Keratinocyte (primary cell): ENCODE measurements at regions not wholly inside any gene's neighbourhood (a gene's known extent, or its start where the extent isn't known, plus 50 kb on each side); places are given as distances from the start of the nearest gene placed in this dataset.

Experiments used
- DNase-seq: peaks from one replicate; pipeline ENCODE4 v3.0.0-alpha.2; 2011; ENCODE audit warnings: low read depth, missing footprints, low spot score
- FAIRE-seq: peaks from 2 replicates; lab custom pipeline; 2011; peaks lifted over from hg19 to GRCh38; lab: Jason Lieb, UNC
- H2AFZ ChIP-seq: 2 replicates; pipeline ENCODE4 v1.6.0; 2012; ENCODE audit warnings: low read length, control low read depth, inconsistent platforms; ENCODE audit not compliant: control insufficient read depth
- H3K27ac ChIP-seq: 2 replicates; pipeline ENCODE4 v1.5.1; 2011; ENCODE audit warnings: low read length; ENCODE audit not compliant: control insufficient read depth, insufficient read depth
- H3K27me3 ChIP-seq: 3 replicates; pipeline ENCODE4 v1.6.0; 2011; ENCODE audit warnings: low read length; ENCODE audit not compliant: control insufficient read depth, insufficient read depth; ENCODE audit errors: extremely low read depth
- H3K36me3 ChIP-seq, 2 experiments: 2 replicates in 1 of 2; 3 replicates in 1 of 2; pipeline ENCODE4 v1.5.1; 2011; ENCODE audit warnings: low read length in 2 of 2, mild to moderate bottlenecking in 1 of 2; ENCODE audit not compliant: control insufficient read depth in 2 of 2, insufficient read depth in 2 of 2; ENCODE audit errors: extremely low read depth in 1 of 2
- H3K4me1 ChIP-seq: 3 replicates; pipeline ENCODE4 v1.5.1; 2011; ENCODE audit warnings: low read length; ENCODE audit not compliant: control insufficient read depth, insufficient read depth; ENCODE audit errors: extremely low read depth
- H3K4me2 ChIP-seq: 3 replicates; pipeline ENCODE4 v1.6.0; 2011; ENCODE audit warnings: low read depth, low read length; ENCODE audit not compliant: control insufficient read depth, insufficient read depth; ENCODE audit errors: extremely low read depth
- H3K4me3 ChIP-seq, 3 experiments: fragments of 200-600 bp in 1 of 3; sonication (generic) in 1 of 3; 2 replicates in 2 of 3; 3 replicates in 1 of 3; pipeline ENCODE4 v1.5.1; 2011 to 2016; ENCODE audit warnings: low read length in 3 of 3, mild to moderate bottlenecking in 3 of 3, control low read depth in 2 of 3, inconsistent platforms in 1 of 3, low read depth in 1 of 3, mixed read lengths in 1 of 3, mixed run types in 1 of 3, moderate library complexity in 1 of 3; ENCODE audit not compliant: control insufficient read depth in 2 of 3, insufficient read depth in 2 of 3; ENCODE audit errors: extremely low read depth in 1 of 3
- H3K79me2 ChIP-seq: 2 replicates; pipeline ENCODE4 v1.6.0; 2012; ENCODE audit warnings: low read length; ENCODE audit not compliant: control insufficient read depth, insufficient read depth
- H3K9ac ChIP-seq: 3 replicates; pipeline ENCODE4 v1.6.0; 2011; ENCODE audit warnings: low read length; ENCODE audit not compliant: control insufficient read depth, insufficient read depth; ENCODE audit errors: extremely low read depth
- H3K9me1 ChIP-seq: 3 replicates; pipeline ENCODE4 v1.6.0; 2011; ENCODE audit warnings: low read length; ENCODE audit not compliant: control insufficient read depth, insufficient read depth; ENCODE audit errors: extremely low read depth
- H3K9me3 ChIP-seq: 2 replicates; pipeline ENCODE4 v1.5.1; 2012; ENCODE audit warnings: low read depth, low read length; ENCODE audit not compliant: control insufficient read depth
- H4K20me1 ChIP-seq: 3 replicates; pipeline ENCODE4 v1.6.0; 2011; ENCODE audit warnings: low read length; ENCODE audit not compliant: control insufficient read depth, insufficient read depth; ENCODE audit errors: extremely low read depth
- EZH2 ChIP-seq: IDR thresholded peaks from one replicate; pipeline ENCODE4 v1.6.1; 2012; ENCODE audit warnings: inconsistent platforms, mild to moderate bottlenecking, low read length, moderate library complexity
- dilution Hi-C: fragments of 300-500 bp; cut with MboI; formaldehyde crosslinking; loops from one replicate; pipeline ENCODE4 v1.7.0; 2020; ENCODE audit warnings: low sequenced_read_pairs; ENCODE audit not compliant: extremely low pct_ligation_motif_present
- TF ChIP-seq, protein P1 (sequence below), 3 experiments: IDR thresholded peaks in 1 of 3; conservative IDR thresholded peaks in 1 of 3; optimal IDR thresholded peaks in 1 of 3; 2 replicates in 2 of 3; 3 replicates in 1 of 3; pipeline versions ENCODE3 to v1.5.1; 2011; ENCODE audit warnings: low read length in 3 of 3, mild to moderate bottlenecking in 3 of 3, moderate library complexity in 2 of 3, control low read depth in 1 of 3, inconsistent platforms in 1 of 3; ENCODE audit not compliant: insufficient read depth in 2 of 3; ENCODE audit errors: extremely low read depth in 1 of 3

DNA sequence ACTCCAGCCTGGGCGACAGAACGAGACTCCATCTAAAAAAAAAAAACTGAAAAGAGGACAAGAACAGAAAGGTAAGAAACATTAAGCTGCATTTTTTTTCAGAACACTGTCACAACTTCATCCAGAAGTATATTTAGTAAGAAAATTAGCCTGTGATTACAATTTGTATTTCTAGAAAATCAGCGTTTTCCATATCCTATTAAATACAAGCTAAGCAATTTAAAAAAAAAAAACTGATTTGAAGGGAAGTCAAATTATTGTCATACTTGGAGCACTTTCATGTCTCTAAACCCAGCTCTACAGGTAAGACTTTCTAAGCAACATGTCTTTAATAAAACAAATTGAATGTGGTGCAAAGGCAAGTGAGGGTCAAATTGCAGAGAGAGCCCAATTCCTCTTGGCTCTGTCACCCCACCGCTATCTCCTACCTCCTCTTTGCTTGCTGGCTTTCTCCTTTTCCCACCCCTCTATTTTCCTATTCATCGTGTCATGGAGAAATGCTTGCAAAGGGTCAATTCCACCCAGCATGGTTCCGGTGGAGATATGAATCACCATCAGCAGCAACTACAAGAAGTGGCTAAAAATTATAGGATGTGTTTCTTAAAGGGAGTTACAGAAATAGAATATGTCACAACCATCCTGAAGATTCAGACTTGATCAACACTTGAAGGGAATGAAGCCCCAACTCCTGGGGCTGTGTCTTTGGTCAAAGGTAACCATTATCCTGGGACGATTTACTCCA, 68.4 kb upstream of the BCL11A start:
- H3K4me2 ChIP-seq, result no peak overlapping the region
- no peaks in the 10 kb centered on the region for H4K20me1 ChIP-seq
- no peaks in the 10 kb centered on the region for H3K79me2 ChIP-seq
- no peak for DNase-seq
- H2AFZ ChIP-seq, result no peak overlapping the region
- no peak overlapping the region for H3K27ac ChIP-seq
- dilution Hi-C loops, result no loop called here
- H3K4me1 ChIP-seq, result no peaks in the 10 kb centered on the region
- no peak for TF ChIP-seq EZH2
- H3K4me3 ChIP-seq, result no peak overlapping the region
- H3K27me3 ChIP-seq, result no peaks in the 10 kb centered on the region
- H3K9me3 ChIP-seq, result no peaks in the 10 kb centered on the region
- H3K9me1 ChIP-seq, result no peaks in the 10 kb centered on the region
- H3K9ac ChIP-seq, result no peak overlapping the region
- no peaks in the 10 kb centered on the region for H3K36me3 ChIP-seq
- FAIRE-seq, result no peak

DNA sequence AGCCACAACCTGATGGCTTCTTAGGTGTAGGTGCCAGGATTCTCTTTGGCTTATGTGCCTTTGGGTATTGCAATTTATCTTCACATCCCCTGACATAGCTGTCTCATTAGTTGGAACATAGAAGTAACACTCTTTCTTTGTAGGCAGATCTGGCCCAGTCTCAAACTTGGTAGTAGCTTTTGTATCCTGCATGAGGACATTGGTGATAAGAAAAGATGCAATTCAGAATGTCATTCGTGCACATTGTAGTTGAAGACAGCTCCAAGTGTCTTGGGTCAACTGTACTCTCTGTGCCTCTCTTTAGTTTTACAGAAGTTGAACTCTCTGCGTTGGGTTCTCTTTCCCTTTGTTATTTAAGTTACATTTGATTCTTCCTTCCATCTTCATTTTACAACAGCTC, 69.6 kb upstream of the BCL11A start:
- Histone ChIP-seq H3K9ac (no peak overlapping the region), H3K4me1 (no peaks in the 10 kb centered on the region), H3K9me3 (no peaks in the 10 kb centered on the region), H2AFZ (no peak overlapping the region), H3K4me2 (no peak overlapping the region), H3K27ac (no peak overlapping the region), H3K36me3 (no peaks in the 10 kb centered on the region), H3K79me2 (no peaks in the 10 kb centered on the region), H4K20me1 (no peaks in the 10 kb centered on the region), H3K27me3 (peaks cover 4% of the 10 kb centered on the region), H3K4me3 (no peak overlapping the region), H3K9me1 (no peaks in the 10 kb centered on the region)
- peak; percentile 44 for FAIRE-seq
- no peak for DNase-seq
- dilution Hi-C loops, result no loop called here
- TF ChIP-seq, protein P1, sequence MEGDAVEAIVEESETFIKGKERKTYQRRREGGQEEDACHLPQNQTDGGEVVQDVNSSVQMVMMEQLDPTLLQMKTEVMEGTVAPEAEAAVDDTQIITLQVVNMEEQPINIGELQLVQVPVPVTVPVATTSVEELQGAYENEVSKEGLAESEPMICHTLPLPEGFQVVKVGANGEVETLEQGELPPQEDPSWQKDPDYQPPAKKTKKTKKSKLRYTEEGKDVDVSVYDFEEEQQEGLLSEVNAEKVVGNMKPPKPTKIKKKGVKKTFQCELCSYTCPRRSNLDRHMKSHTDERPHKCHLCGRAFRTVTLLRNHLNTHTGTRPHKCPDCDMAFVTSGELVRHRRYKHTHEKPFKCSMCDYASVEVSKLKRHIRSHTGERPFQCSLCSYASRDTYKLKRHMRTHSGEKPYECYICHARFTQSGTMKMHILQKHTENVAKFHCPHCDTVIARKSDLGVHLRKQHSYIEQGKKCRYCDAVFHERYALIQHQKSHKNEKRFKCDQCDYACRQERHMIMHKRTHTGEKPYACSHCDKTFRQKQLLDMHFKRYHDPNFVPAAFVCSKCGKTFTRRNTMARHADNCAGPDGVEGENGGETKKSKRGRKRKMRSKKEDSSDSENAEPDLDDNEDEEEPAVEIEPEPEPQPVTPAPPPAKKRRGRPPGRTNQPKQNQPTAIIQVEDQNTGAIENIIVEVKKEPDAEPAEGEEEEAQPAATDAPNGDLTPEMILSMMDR (optimal IDR thresholded peaks at IDR 0.05 in 1 of 3, IDR thresholded peaks at IDR 0.05 in 1 of 3, conservative IDR thresholded peaks at IDR 0.05 in 1 of 3; ENCODE audit: extremely low read depth in 1 of 3, insufficient read depth in 2 of 3, low read length in 3 of 3), result no peak
- no peak for TF ChIP-seq EZH2

DNA sequence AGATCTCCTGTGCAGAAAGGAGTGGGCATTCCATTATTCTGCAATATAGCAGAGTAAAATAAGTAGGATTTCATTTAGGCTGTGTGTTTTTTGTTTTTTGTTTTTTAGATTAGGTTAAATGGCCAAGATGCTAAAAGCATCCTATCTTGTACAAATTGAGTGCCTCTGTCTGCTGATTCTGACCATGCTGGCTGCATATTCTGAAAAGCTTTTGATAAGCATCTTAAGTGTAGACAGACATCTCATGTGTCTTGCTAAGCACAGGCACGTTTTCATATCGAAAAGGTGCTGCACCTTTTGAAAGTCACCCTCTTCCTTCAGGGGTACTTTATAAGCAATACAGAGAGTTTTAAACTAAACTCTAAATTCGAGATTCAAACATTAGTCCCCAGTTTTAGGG, 74.0 kb upstream of the BCL11A start:
- H3K9ac ChIP-seq, result no peak overlapping the region
- no peaks in the 10 kb centered on the region for H3K79me2 ChIP-seq
- dilution Hi-C loops, result no loop called here
- H3K9me1 ChIP-seq, result no peaks in the 10 kb centered on the region
- no peak for DNase-seq
- FAIRE-seq, result no peak
- H3K4me1 ChIP-seq, result no peaks in the 10 kb centered on the region
- no peaks in the 10 kb centered on the region for H4K20me1 ChIP-seq
- no peaks in the 10 kb centered on the region for H3K36me3 ChIP-seq
- no peak overlapping the region for H3K27ac ChIP-seq
- H3K9me3 ChIP-seq, result no peaks in the 10 kb centered on the region
- H3K4me3 ChIP-seq, result no peak overlapping the region
- no peak for TF ChIP-seq EZH2
- no peak overlapping the region for H2AFZ ChIP-seq
- peaks cover 5% of the 10 kb centered on the region for H3K27me3 ChIP-seq
- no peak overlapping the region for H3K4me2 ChIP-seq
